Gastrocnemius medialis (tissue), 4 donors: ENCODE measurements at regions not wholly inside any gene's neighbourhood (a gene's known extent, or its start where the extent isn't known, plus 50 kb on each side); places are given as distances from the start of the nearest gene placed in this dataset.

Experiments used
- ATAC-seq, 2 donors: fragments of 150-250 bp; one replicate each; pipeline ENCODE4 v1.9.1; 2016
- DNase-seq, 2 donors: peaks; one replicate each; pipeline ENCODE4 v3.0.0-alpha.2; 2019
- H3K27ac ChIP-seq, 4 donors: fragments of 200-600 bp; sonication (generic); 1 replicate in 1 of 4; 2 replicates in 3 of 4; pipeline ENCODE4 v1.5.1; 2016 to 2018; ENCODE audit warnings: mild to moderate bottlenecking in 2 of 4, moderate library complexity in 1 of 4
- H3K27me3 ChIP-seq, 3 donors: fragments of 200-600 bp; sonication (generic) in 2 of 3; 1 replicate in 1 of 3; 2 replicates in 2 of 3; pipeline versions ENCODE4 v1.5.1 to v1.6.0; 2016 to 2019; ENCODE audit warnings: mild to moderate bottlenecking in 1 of 3, moderate library complexity in 1 of 3
- H3K36me3 ChIP-seq, 2 donors: fragments of 200-600 bp; sonication (generic) in 1 of 2; one replicate each; pipeline ENCODE4 v1.5.1; 2017 to 2018
- H3K4me1 ChIP-seq, 2 donors: fragments of 200-600 bp; sonication (generic) in 1 of 2; one replicate each; pipeline ENCODE4 v1.5.1; 2016 to 2017; ENCODE audit warnings: mild to moderate bottlenecking in 2 of 2
- H3K4me3 ChIP-seq, 4 donors: fragments of 200-600 bp; sonication (generic) in 3 of 4; 1 replicate in 1 of 4; 2 replicates in 3 of 4; pipeline ENCODE4 v1.5.1; 2016 to 2019; ENCODE audit warnings: mild to moderate bottlenecking in 2 of 4
- H3K9me3 ChIP-seq, 3 donors: fragments of 200-600 bp; sonication (generic) in 2 of 3; 1 replicate in 1 of 3; 2 replicates in 2 of 3; pipeline ENCODE4 v1.5.1; 2016 to 2019
- POLR2A ChIP-seq, 2 donors: fragments of 450-650 bp; IDR thresholded peaks; one replicate each; pipeline ENCODE4 v1.6.1; 2017; ENCODE audit warnings: antibody characterized with exemption in 2 of 2, mild to moderate bottlenecking in 2 of 2, moderate library complexity in 2 of 2
- in situ Hi-C, 4 donors: fragments of 200-750 bp; cut with MboI; loops; one replicate each; pipeline versions ENCODE4 v1.15.0 to v1.8.0; 2017; ENCODE audit warnings: low sequenced_read_pairs in 4 of 4
- intact Hi-C: fragments of 100-400 bp; cut with DNase I; formaldehyde crosslinking; loops from one replicate; pipeline ENCODE4 v1.15.1; 2023; ENCODE audit warnings: low total_unique reads
- TF ChIP-seq, protein P1 (sequence below), 5 experiments: fragments of 450-650 bp in 3 of 5; fragments of 200-600 bp in 2 of 5; sonication (generic) in 2 of 5; IDR thresholded peaks in 4 of 5; conservative IDR thresholded peaks in 1 of 5; 1 replicate in 4 of 5; 2 replicates in 1 of 5; pipeline ENCODE4 v1.5.1; 2016 to 2019; ENCODE audit warnings: antibody characterized with exemption in 5 of 5, mild to moderate bottlenecking in 3 of 5, moderate library complexity in 3 of 5

DNA sequence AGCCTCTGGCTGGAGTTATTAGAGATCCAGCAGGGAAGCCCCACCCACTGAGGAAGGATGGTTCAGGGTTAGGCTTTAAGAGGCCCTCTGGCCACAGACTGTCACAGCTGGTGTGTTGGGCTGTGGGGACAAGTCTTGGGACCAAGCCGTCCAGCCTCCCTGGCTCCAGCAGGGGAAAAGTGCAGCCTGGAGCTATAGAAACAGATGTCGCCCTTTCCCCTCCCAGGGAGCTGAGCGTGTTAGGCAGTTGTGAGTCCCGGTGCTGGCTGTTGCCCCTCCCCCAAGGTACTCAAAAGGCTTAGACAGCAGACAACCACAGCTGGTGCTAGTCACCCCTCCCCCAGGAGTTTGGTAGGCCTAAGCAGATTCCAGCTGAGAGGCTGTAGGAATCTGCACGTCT, 143.4 kb downstream of the TMEM168 start:
- Histone ChIP-seq H3K4me1 (no peaks in the 10 kb centered on the region), H3K27me3 (no peaks in the 10 kb centered on the region), H3K9me3 (peaks cover 0 to 7% (median 0%) of the 10 kb centered on the region in 3 donors), H3K27ac (no peak overlapping the region), H3K4me3 (no peak overlapping the region), H3K36me3 (no peaks in the 10 kb centered on the region)
- intact Hi-C loops: no loop called here
- no peak for ATAC-seq
- TF ChIP-seq, protein P1, sequence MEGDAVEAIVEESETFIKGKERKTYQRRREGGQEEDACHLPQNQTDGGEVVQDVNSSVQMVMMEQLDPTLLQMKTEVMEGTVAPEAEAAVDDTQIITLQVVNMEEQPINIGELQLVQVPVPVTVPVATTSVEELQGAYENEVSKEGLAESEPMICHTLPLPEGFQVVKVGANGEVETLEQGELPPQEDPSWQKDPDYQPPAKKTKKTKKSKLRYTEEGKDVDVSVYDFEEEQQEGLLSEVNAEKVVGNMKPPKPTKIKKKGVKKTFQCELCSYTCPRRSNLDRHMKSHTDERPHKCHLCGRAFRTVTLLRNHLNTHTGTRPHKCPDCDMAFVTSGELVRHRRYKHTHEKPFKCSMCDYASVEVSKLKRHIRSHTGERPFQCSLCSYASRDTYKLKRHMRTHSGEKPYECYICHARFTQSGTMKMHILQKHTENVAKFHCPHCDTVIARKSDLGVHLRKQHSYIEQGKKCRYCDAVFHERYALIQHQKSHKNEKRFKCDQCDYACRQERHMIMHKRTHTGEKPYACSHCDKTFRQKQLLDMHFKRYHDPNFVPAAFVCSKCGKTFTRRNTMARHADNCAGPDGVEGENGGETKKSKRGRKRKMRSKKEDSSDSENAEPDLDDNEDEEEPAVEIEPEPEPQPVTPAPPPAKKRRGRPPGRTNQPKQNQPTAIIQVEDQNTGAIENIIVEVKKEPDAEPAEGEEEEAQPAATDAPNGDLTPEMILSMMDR (IDR thresholded peaks at IDR 0.05 in 4 of 5, conservative IDR thresholded peaks at IDR 0.05 in 1 of 5): no peak
- TF ChIP-seq POLR2A (IDR thresholded peaks at IDR 0.05): no peak
- in situ Hi-C loops: no loop called here
- no peak for DNase-seq

DNA sequence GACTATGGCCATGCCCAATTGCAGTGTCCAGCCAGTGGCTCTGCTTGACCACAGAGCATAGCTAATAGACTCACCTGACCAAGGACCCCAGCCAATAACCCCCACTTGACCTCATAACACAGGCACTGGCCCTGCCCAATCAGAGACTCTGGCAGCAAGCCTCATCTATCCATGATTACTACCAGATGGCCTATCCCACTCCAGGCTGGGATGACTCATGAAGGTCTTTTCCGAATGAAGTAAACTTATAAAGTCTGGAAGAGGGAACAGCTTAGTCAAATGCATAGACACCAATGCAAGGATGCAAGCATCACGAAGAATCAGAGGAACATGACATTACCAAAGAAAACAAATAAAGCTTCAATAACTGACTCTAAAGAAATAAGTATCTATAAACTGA, 141.4 kb downstream of the TMEM168 start:
- DNase-seq (no peak), ATAC-seq (no peak)
- H3K36me3 ChIP-seq: no peaks in the 10 kb centered on the region
- no peak overlapping the region for H3K4me3 ChIP-seq
- in situ Hi-C loops (no loop called here), intact Hi-C loops (no loop called here)
- H3K4me1 ChIP-seq: no peaks in the 10 kb centered on the region
- TF ChIP-seq, protein P1 (IDR thresholded peaks at IDR 0.05 in 4 of 5, conservative IDR thresholded peaks at IDR 0.05 in 1 of 5): no peak
- TF ChIP-seq POLR2A (IDR thresholded peaks at IDR 0.05): no peak
- H3K9me3 ChIP-seq: peaks cover 0 to 7% (median 0%) of the 10 kb centered on the region in 3 donors
- H3K27ac ChIP-seq: no peak overlapping the region
- H3K27me3 ChIP-seq: no peaks in the 10 kb centered on the region

DNA sequence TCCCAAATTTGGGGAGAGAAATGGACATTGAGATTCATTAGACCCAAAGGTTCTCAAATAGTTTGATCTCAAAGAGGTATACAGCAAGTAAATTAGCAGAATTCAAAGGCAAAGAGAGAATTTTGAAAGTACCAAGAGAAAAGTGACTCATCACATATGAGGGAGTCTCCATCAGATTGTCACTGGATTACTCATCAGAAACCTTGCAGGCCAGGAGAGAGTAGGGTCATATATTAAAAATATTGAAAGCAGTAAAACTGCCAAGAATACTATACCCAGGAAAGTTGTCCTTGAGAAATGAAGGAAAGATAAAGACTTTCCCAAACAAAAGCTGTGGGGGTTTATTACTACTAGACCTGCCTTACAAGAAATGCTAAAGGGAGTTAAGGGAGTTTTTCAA, 140.6 kb downstream of the TMEM168 start:
- H3K4me3 ChIP-seq: no peak overlapping the region
- no peaks in the 10 kb centered on the region for H3K27me3 ChIP-seq
- no peak for DNase-seq
- no peak for ATAC-seq
- intact Hi-C loops (no loop called here), in situ Hi-C loops (no loop called here)
- peaks cover 0 to 7% (median 0%) of the 10 kb centered on the region in 3 donors for H3K9me3 ChIP-seq
- no peak for TF ChIP-seq POLR2A (IDR thresholded peaks at IDR 0.05)
- TF ChIP-seq, protein P1 (IDR thresholded peaks at IDR 0.05 in 4 of 5, conservative IDR thresholded peaks at IDR 0.05 in 1 of 5): no peak
- H3K4me1 ChIP-seq: no peaks in the 10 kb centered on the region
- H3K27ac ChIP-seq: no peak overlapping the region
- H3K36me3 ChIP-seq: no peaks in the 10 kb centered on the region

DNA sequence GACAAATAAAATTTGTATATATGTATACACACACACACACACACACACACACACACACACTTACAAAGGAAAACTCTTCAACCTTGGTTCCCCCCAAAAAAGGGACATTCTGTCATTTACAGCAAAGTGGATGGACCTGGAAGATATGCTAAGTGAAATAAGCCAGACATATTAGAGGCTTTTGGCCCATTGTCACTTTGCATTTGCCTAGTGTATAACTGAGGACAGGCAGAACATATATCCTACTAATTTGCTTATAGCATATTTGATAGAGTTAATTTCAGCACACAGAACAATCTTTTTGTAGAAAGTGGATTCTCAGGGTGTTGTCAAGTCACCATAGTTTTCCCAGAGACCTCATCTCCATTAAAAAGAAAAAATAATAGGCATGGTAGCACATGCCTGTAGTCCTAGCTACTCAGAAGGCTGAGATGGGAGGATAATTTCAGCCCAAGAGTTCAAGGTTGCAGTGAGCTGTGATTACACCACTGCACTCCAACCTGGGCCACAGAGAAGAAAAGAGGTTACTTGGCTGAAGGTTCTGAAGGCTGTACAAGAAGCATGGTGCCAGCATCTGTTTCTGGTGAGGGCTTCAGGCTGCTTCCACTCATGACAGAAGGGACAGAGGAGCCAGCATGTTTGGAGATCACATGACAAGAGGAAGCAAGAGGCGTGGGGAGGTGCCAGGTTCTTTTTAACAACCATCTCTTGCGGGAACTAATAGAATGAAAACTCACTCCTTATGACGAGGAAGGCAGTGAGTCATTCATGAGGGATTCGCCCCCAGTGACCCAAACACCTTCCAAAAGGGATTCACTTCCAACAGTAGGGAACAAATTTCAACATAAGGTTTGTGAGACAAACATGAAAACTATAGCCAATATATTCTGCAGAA, 135.6 kb downstream of the TMEM168 start:
- Histone ChIP-seq H3K4me3 (no peak overlapping the region), H3K27me3 (no peaks in the 10 kb centered on the region), H3K9me3 (peaks cover 0 to 2% (median 0%) of the 10 kb centered on the region in 3 donors), H3K27ac (no peak overlapping the region), H3K36me3 (no peaks in the 10 kb centered on the region), H3K4me1 (no peaks in the 10 kb centered on the region)
- DNase-seq (no peak), ATAC-seq (no peak)
- in situ Hi-C loops (no loop called here), intact Hi-C loops (no loop called here)
- TF ChIP-seq, protein P1 (IDR thresholded peaks at IDR 0.05 in 4 of 5, conservative IDR thresholded peaks at IDR 0.05 in 1 of 5): no peak
- TF ChIP-seq POLR2A (IDR thresholded peaks at IDR 0.05): no peak
